ENCODE measurements at regions not wholly inside any gene's neighbourhood (a gene's known extent, or its start where the extent isn't known, plus 50 kb on each side); places are given as distances from the start of the nearest gene placed in this dataset.

DNA sequence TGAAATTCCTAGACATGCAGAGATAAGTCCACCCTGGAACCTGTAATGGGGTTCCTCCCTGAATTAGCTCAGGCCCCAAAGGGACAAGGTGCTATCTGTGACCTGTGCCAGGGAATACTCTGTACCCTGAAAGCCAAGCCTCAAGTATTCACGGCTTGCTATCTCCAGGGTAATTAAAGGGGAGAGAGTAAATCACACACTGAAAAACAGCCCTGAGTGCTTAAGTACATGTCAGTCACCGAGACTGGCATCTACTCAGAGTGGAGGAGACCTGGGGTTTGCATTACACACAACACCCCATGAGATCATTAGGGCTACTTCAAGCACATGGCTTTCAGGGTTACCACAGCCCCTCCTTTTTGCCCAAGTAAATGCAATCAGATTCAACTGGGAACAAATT is 188.1 kb downstream of the CD83 start:
- TF ChIP-seq EZH2 (IDR thresholded peaks at IDR 0.05; ENCODE audit: low read length, missing control alignments): no peak
- TF ChIP-seq, protein P1, sequence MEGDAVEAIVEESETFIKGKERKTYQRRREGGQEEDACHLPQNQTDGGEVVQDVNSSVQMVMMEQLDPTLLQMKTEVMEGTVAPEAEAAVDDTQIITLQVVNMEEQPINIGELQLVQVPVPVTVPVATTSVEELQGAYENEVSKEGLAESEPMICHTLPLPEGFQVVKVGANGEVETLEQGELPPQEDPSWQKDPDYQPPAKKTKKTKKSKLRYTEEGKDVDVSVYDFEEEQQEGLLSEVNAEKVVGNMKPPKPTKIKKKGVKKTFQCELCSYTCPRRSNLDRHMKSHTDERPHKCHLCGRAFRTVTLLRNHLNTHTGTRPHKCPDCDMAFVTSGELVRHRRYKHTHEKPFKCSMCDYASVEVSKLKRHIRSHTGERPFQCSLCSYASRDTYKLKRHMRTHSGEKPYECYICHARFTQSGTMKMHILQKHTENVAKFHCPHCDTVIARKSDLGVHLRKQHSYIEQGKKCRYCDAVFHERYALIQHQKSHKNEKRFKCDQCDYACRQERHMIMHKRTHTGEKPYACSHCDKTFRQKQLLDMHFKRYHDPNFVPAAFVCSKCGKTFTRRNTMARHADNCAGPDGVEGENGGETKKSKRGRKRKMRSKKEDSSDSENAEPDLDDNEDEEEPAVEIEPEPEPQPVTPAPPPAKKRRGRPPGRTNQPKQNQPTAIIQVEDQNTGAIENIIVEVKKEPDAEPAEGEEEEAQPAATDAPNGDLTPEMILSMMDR (conservative IDR thresholded peaks at IDR 0.05 in 1 of 2, IDR thresholded peaks at IDR 0.05 in 1 of 2; ENCODE audit: low read depth in 1 of 2, low read length in 2 of 2): no peak
- no peak overlapping the region for H3K27ac ChIP-seq (ENCODE audit: insufficient read depth, low read length)
- no peaks in the 10 kb centered on the region for H4K20me1 ChIP-seq (ENCODE audit: control insufficient read depth, extremely low read depth, insufficient read depth, low read length)
- H3K4me2 ChIP-seq (ENCODE audit: extremely low read depth, insufficient read depth, low read length): no peak overlapping the region
- H3K79me2 ChIP-seq (ENCODE audit: control insufficient read depth, insufficient read depth, low read length): no peaks in the 10 kb centered on the region
- no peaks in the 10 kb centered on the region for H3K4me1 ChIP-seq (ENCODE audit: control insufficient read depth, extremely low read depth, insufficient read depth, low read length)
- no peak overlapping the region for H3K4me3 ChIP-seq (replicated peaks in 1 of 4; ENCODE audit: control extremely low read depth in 1 of 4, insufficient read depth in 1 of 4, low read depth in 3 of 4, low read length in 4 of 4)
- H3K9me3 ChIP-seq (ENCODE audit: control insufficient read depth, insufficient read depth, low read depth, low read length): no peaks in the 10 kb centered on the region
- no peaks in the 10 kb centered on the region for H3K27me3 ChIP-seq (ENCODE audit: control insufficient read depth, insufficient read depth, low read length)
- no peak overlapping the region for H2AFZ ChIP-seq (ENCODE audit: low read length)
- DNase-seq (ENCODE audit: low read depth in 2 of 2): no peak
- H3K36me3 ChIP-seq (ENCODE audit: control insufficient read depth, insufficient read depth, low read length): no peaks in the 10 kb centered on the region
- no peak overlapping the region for H3K9ac ChIP-seq (ENCODE audit: insufficient read depth, low read length)

DNA sequence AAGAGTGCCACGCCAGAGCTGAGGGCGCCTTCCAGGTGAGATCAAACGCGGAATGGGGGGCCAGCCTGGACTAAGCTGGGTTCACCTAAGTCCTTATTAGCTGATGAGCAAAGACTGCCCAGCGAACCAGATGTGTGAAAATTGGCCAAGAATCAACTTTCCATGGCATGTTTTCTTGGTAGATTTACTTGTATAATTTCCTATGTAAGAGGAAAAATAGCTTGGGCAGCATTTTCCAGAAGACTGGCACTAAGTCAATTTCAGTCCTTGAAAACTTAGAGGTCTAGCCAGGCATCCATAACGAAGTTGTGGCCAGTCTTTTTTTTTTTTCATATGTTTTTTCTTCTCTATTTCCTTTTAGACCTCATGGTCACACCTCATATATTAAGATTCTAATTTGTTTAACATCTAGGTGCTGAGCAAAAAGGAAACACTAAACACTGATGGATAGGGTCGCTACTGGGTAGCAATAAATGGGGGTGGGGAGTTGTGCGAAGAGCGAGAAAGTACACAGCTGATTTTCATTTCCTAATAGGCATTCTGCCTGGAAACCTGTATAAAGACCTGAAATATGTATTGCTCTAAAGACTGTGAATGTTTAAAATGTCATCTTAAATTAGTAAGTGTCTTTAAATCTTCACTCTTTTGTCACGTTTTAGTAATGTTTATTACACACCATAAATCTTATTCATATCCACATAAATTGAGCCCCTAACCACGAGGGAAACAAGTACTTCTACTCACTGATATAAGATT is 188.8 kb downstream of the CD83 start:
- Histone ChIP-seq H3K79me2 (ENCODE audit: control insufficient read depth, insufficient read depth, low read length) (no peaks in the 10 kb centered on the region), H3K27ac (ENCODE audit: insufficient read depth, low read length) (no peak overlapping the region), H3K9me3 (ENCODE audit: control insufficient read depth, insufficient read depth, low read depth, low read length) (no peaks in the 10 kb centered on the region), H3K4me2 (ENCODE audit: extremely low read depth, insufficient read depth, low read length) (no peak overlapping the region), H3K36me3 (ENCODE audit: control insufficient read depth, insufficient read depth, low read length) (no peaks in the 10 kb centered on the region), H4K20me1 (ENCODE audit: control insufficient read depth, extremely low read depth, insufficient read depth, low read length) (no peaks in the 10 kb centered on the region), H3K4me1 (ENCODE audit: control insufficient read depth, extremely low read depth, insufficient read depth, low read length) (no peaks in the 10 kb centered on the region), H3K4me3 (replicated peaks in 1 of 4; ENCODE audit: control extremely low read depth in 1 of 4, insufficient read depth in 1 of 4, low read depth in 3 of 4, low read length in 4 of 4) (no peak overlapping the region), H2AFZ (ENCODE audit: low read length) (no peak overlapping the region), H3K9ac (ENCODE audit: insufficient read depth, low read length) (no peak overlapping the region), H3K27me3 (ENCODE audit: control insufficient read depth, insufficient read depth, low read length) (no peaks in the 10 kb centered on the region)
- DNase-seq (ENCODE audit: low read depth in 2 of 2): no peak
- TF ChIP-seq, protein P1 (conservative IDR thresholded peaks at IDR 0.05 in 1 of 2, IDR thresholded peaks at IDR 0.05 in 1 of 2; ENCODE audit: low read depth in 1 of 2, low read length in 2 of 2): no peak
- TF ChIP-seq EZH2 (IDR thresholded peaks at IDR 0.05; ENCODE audit: low read length, missing control alignments): no peak

DNA sequence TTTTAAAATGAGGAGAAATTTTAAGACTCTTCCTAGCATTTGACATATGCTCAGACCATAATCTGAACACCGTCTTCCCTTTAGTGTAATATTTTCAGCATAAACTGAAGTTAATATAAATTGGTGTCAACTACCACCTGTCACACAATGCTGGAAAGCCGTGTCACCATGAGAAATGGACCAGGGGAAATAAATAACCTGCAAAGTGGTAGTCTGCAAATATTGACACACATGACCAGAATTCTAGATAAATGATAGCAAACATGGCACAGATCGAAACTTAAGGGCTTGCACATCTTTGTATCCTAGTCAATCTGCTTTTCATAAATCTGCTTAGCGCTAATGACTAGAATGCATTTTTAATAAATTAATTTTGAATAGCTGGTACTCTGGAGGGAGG is 191.9 kb downstream of the CD83 start:
- no peak overlapping the region for H3K4me2 ChIP-seq (ENCODE audit: extremely low read depth, insufficient read depth, low read length)
- H3K36me3 ChIP-seq (ENCODE audit: control insufficient read depth, insufficient read depth, low read length): no peaks in the 10 kb centered on the region
- DNase-seq (ENCODE audit: low read depth in 2 of 2): no peak
- H3K4me3 ChIP-seq (replicated peaks in 1 of 4; ENCODE audit: control extremely low read depth in 1 of 4, insufficient read depth in 1 of 4, low read depth in 3 of 4, low read length in 4 of 4): no peak overlapping the region
- H3K27me3 ChIP-seq (ENCODE audit: control insufficient read depth, insufficient read depth, low read length): no peaks in the 10 kb centered on the region
- H3K4me1 ChIP-seq (ENCODE audit: control insufficient read depth, extremely low read depth, insufficient read depth, low read length): no peaks in the 10 kb centered on the region
- H4K20me1 ChIP-seq (ENCODE audit: control insufficient read depth, extremely low read depth, insufficient read depth, low read length): no peaks in the 10 kb centered on the region
- H3K9me3 ChIP-seq (ENCODE audit: control insufficient read depth, insufficient read depth, low read depth, low read length): no peaks in the 10 kb centered on the region
- H3K79me2 ChIP-seq (ENCODE audit: control insufficient read depth, insufficient read depth, low read length): no peaks in the 10 kb centered on the region
- no peak overlapping the region for H2AFZ ChIP-seq (ENCODE audit: low read length)
- H3K27ac ChIP-seq (ENCODE audit: insufficient read depth, low read length): no peak overlapping the region
- no peak overlapping the region for H3K9ac ChIP-seq (ENCODE audit: insufficient read depth, low read length)
- TF ChIP-seq, protein P1 (conservative IDR thresholded peaks at IDR 0.05 in 1 of 2, IDR thresholded peaks at IDR 0.05 in 1 of 2; ENCODE audit: low read depth in 1 of 2, low read length in 2 of 2): no peak
- no peak for TF ChIP-seq EZH2 (IDR thresholded peaks at IDR 0.05; ENCODE audit: low read length, missing control alignments)
